ENCODE measurements at regions not wholly inside any gene's neighbourhood (a gene's known extent, or its start where the extent isn't known, plus 50 kb on each side); places are given as distances from the start of the nearest gene placed in this dataset.

DNA sequence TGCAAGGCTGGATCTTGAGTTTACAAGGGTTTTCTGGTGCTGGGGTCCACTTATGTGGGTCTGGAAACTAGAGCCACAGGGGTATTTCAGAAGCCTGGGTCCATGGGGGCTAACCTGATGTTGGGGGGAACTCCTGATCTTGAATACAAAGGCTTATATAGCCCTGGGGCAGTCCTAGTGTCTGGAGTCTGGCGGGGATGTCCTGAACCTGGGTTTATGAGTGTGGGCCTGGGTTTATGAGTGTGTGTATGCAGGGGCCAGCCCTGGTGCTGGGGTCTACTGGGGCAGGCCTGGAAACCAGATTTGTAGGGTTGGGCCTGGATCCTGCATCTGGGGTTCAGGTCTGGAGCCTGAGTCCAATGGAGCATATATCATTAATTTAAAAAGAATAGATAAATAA lies 146.5 kb upstream of the C1GALT1 start:
- TF ChIP-seq, protein P1, sequence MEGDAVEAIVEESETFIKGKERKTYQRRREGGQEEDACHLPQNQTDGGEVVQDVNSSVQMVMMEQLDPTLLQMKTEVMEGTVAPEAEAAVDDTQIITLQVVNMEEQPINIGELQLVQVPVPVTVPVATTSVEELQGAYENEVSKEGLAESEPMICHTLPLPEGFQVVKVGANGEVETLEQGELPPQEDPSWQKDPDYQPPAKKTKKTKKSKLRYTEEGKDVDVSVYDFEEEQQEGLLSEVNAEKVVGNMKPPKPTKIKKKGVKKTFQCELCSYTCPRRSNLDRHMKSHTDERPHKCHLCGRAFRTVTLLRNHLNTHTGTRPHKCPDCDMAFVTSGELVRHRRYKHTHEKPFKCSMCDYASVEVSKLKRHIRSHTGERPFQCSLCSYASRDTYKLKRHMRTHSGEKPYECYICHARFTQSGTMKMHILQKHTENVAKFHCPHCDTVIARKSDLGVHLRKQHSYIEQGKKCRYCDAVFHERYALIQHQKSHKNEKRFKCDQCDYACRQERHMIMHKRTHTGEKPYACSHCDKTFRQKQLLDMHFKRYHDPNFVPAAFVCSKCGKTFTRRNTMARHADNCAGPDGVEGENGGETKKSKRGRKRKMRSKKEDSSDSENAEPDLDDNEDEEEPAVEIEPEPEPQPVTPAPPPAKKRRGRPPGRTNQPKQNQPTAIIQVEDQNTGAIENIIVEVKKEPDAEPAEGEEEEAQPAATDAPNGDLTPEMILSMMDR (IDR thresholded peaks at IDR 0.05) = no peak
- no peak for TF ChIP-seq POLR2A (IDR thresholded peaks at IDR 0.05)

All from adrenal gland (tissue), 5 donors.